DND-41 (cell line): ENCODE measurements at regions not wholly inside any gene's neighbourhood (a gene's known extent, or its start where the extent isn't known, plus 50 kb on each side); places are given as distances from the start of the nearest gene placed in this dataset.

Source experiments
- CTCF ChIP-seq: IDR thresholded peaks from 2 replicates; pipeline ENCODE4 v1.5.1; 2012; ENCODE audit warnings: borderline replicate concordance, low read length, moderate library complexity, mild to moderate bottlenecking; ENCODE audit not compliant: poor library complexity, severe bottlenecking; ENCODE audit errors: extremely low read depth
- EZH2 ChIP-seq: IDR thresholded peaks from 3 replicates; pipeline ENCODE4 v1.6.1; 2012; ENCODE audit warnings: borderline replicate concordance, low read depth, mild to moderate bottlenecking, moderate library complexity, low read length, inconsistent platforms; ENCODE audit not compliant: severe bottlenecking

- TF ChIP-seq CTCF (no peak), EZH2 (no peak)
Measured at GRCh38 chr3:124360563-124360962, 368.6 kb upstream of the ROPN1 start.
